HG02763 (cell line): ENCODE measurements at regions not wholly inside any gene's neighbourhood (a gene's known extent, or its start where the extent isn't known, plus 50 kb on each side); places are given as distances from the start of the nearest gene placed in this dataset.
"Not testable (repeated sequence)": the region's sequence is repeated elsewhere in the genome, so short reads cannot be mapped to it uniquely, and the experiment has no call there.

ENCODE experiments used
- ATAC-seq: cut with Tn5 transposase; IDR thresholded peaks from one replicate; pipeline ENCODE4 v1.9.1; 2021; ENCODE audit warnings: mild to moderate bottlenecking, moderate library complexity; ENCODE audit not compliant: unreplicated experiment

- ATAC-seq, result no peak
These were observed 57.6 kb upstream of the USP6NL start for GRCh38 chr10:11668847-11669610.

DNA sequence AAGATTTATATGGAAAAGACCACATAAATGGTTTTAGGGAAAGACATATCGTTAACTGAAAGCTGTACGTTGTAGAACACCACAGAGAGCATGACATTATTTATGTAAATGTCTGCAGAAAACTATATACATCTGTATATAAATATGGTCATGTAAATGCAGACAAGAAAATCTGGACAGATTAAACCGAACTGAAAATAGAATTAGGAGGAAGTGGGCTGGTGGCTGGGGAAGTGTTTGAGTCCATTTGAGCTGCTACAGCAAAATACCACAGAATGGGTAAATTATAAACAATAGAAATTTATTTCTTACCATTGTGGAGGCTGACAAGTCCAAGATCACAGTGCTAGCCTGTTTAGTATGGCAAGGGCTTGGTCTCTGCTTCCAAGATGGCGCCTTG, 56.3 kb upstream of the USP6NL start:
- ATAC-seq, result no peak

DNA sequence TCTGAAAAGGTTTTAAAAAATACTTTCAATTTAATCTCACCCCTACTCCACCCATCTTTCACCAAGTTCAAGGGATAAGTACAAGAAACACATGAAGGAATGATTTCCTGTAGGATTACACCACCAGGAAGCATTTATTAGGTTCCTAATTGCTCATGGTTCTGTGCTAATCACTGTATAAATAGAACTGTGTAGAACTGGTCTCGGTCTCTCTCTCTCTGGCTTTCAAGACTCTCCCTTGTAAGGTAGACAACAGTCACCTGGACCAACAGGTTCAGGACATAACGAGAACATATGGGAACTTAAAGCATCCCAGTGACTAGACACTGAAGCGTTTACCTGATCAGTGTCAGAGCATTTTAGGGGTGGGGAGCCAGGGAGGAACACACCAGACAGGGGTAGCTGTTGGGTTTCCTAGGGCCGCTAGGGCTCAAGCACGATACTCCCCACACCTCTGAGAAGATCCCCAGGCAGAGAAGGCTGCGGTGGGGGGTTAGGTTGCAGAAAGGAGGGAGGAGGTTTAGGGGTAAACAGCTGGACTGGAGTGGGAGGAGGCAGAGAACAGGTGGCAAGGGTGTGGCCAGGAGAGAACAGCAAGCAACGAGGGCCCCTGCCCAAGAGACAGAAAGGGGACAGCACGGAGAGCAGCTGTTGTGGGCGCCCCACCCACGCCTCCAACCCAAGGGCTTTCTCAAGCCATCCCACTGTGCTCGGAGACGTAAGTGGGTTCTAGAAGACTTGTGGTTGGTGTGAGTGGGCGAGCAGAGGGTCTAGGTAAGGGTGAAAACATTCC, 52.5 kb upstream of the USP6NL start:
- peak; percentile 85 for ATAC-seq

DNA sequence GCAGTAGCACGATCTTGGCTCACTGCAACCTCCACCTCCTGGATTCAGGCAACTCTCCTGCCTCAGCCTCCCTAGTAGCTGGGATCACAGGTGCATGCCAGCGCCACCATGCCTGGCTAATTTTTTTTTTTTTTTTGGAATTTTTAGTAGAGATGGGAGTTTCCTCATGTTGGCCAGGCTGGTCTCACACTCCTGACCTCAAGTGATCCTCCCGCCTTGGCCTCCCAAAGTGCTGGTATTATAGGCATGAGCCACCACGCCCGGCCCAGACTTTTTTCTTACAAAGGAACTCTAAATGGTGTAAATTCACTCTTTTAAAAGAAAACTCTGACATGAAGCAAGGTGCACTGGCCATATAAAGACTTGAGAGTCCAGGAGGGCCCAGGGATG, 51.7 kb upstream of the USP6NL start:
- ATAC-seq, result not testable (repeated sequence)

DNA sequence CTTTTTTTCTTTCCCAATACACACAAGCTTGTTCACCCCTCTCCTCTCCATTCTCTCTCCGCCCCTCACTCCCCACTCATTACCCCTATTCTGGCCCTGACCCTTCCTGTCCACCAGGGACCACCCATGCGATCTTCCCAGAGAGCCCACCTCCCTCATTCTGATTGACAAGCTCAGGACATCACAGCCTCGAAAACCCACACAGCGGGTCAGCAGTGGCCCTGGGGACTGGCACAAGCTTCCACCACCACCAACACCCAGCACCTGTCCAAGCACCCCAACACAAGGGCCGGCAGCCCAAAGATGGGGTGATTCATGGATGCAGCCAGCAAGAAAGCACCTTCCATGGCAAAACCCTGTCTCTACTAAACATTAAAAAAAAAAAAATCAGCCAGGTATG, 50.0 kb upstream of the USP6NL start:
- ATAC-seq, result no peak
